Lung (tissue), 11 donors: ENCODE measurements at regions not wholly inside any gene's neighbourhood (a gene's known extent, or its start where the extent isn't known, plus 50 kb on each side); places are given as distances from the start of the nearest gene placed in this dataset.

ENCODE experiments used
- ATAC-seq: fragments of 200-7000 bp; cut with Tn5 transposase; one replicate; pipeline ENCODE4 v1.9.1; 2020; ENCODE audit warnings: moderate number of reproducible peaks; ENCODE audit not compliant: insufficient read depth, low FRiP score
- DNase-seq, 3 donors: peaks; one replicate each; pipeline ENCODE4 v3.0.0-alpha.2; 2013 to 2017
- H3K27ac ChIP-seq, 2 donors: one replicate each; pipeline ENCODE4 v1.5.1; 2013; ENCODE audit warnings: mild to moderate bottlenecking in 2 of 2, moderate library complexity in 2 of 2, control low read depth in 1 of 2, inconsistent platforms in 1 of 2, low read depth in 1 of 2, low read length in 1 of 2
- H3K27me3 ChIP-seq, 3 donors: one replicate each; pipeline ENCODE4 v1.5.1; 2013; ENCODE audit warnings: low read length in 2 of 3; ENCODE audit not compliant: control insufficient read depth in 3 of 3, insufficient read depth in 3 of 3
- H3K36me3 ChIP-seq, 4 donors: one replicate each; pipeline ENCODE4 v1.5.1; 2013; ENCODE audit warnings: low read length in 4 of 4, mild to moderate bottlenecking in 1 of 4, moderate library complexity in 1 of 4; ENCODE audit not compliant: control insufficient read depth in 4 of 4, insufficient read depth in 4 of 4
- H3K4me1 ChIP-seq, 5 donors: one replicate each; pipeline ENCODE4 v1.5.1; 2013; ENCODE audit warnings: low read length in 5 of 5, mild to moderate bottlenecking in 2 of 5, moderate library complexity in 1 of 5; ENCODE audit not compliant: control insufficient read depth in 5 of 5, insufficient read depth in 5 of 5
- H3K4me3 ChIP-seq: one replicate; pipeline ENCODE4 v1.5.1; 2013; ENCODE audit warnings: mild to moderate bottlenecking, control low read depth, moderate library complexity
- H3K9ac ChIP-seq, 2 donors: one replicate each; pipeline ENCODE4 v1.5.1; 2013; ENCODE audit warnings: low read length in 2 of 2, control low read depth in 1 of 2; ENCODE audit not compliant: insufficient read depth in 1 of 2
- H3K9me3 ChIP-seq, 4 donors: one replicate each; pipeline ENCODE4 v1.5.1; 2013; ENCODE audit warnings: low read length in 3 of 4, mild to moderate bottlenecking in 1 of 4, moderate library complexity in 1 of 4; ENCODE audit not compliant: control insufficient read depth in 4 of 4, insufficient read depth in 3 of 4
- CTCF ChIP-seq: IDR thresholded peaks from 2 replicates; pipeline ENCODE4 v1.5.1; 2012; ENCODE audit warnings: mild to moderate bottlenecking; ENCODE audit errors: control extremely low read depth, extremely low read depth
- WGBS, 2 donors: extraction: QIAGEN DNeasy Blood & Tissue Kit; methylation state at CpG; one replicate each; pipeline ENCODE4 v1.1.7; 2013; 5-methylcytosine and 5-hydroxymethylcytosine counted together
- donor health status: control.
- donor health status: control.
- donor health status: Bipolar disorder and iron deficiency.
- donor health status: healthy.
- donor health status: DM: yes; HTN: yes; CAD: no.

GRCh38 chr2:195590861-195591205 is 66.2 kb upstream of the SLC39A10 start:
- no peak overlapping the region for H3K9ac ChIP-seq
- TF ChIP-seq CTCF: no peak
- H3K4me1 ChIP-seq: peaks cover 0 to 4% (median 0%) of the 10 kb centered on the region in 5 donors
- no peak overlapping the region for H3K27ac ChIP-seq
- no peak overlapping the region for H3K4me3 ChIP-seq
- no peaks in the 10 kb centered on the region for H3K36me3 ChIP-seq
- ATAC-seq: no peak
- no peaks in the 10 kb centered on the region for H3K9me3 ChIP-seq
- no peak for DNase-seq
- H3K27me3 ChIP-seq: no peaks in the 10 kb centered on the region
- WGBS, 2 donors: 40 to 45% methylated on average over 1 of the region's 1 CpG

- no peak for DNase-seq
- no peaks in the 10 kb centered on the region for H3K9me3 ChIP-seq
- TF ChIP-seq CTCF: no peak
- H3K4me1 ChIP-seq: peaks cover 0 to 4% (median 0%) of the 10 kb centered on the region in 5 donors
- ATAC-seq: no peak
- no peak overlapping the region for H3K9ac ChIP-seq
- 93 to 100% methylated on average over 1 of the region's 1 CpG for WGBS, 2 donors
- H3K36me3 ChIP-seq: no peaks in the 10 kb centered on the region
- H3K4me3 ChIP-seq: no peak overlapping the region
- no peaks in the 10 kb centered on the region for H3K27me3 ChIP-seq
- peak overlapping the region in 1 of 2 donors; percentile 33 for H3K27ac ChIP-seq
These were observed 66.7 kb upstream of the SLC39A10 start for GRCh38 chr2:195590199-195590860.

- DNase-seq (no peak), ATAC-seq (no peak)
- no peak for TF ChIP-seq CTCF
- no peaks in the 10 kb centered on the region for H3K4me1 ChIP-seq
- no peak overlapping the region for H3K27ac ChIP-seq
- no peaks in the 10 kb centered on the region for H3K36me3 ChIP-seq
- H3K9ac ChIP-seq: no peak overlapping the region
- 77 to 86% methylated on average over 5 of the region's 5 CpGs for WGBS, 2 donors
- no peaks in the 10 kb centered on the region for H3K27me3 ChIP-seq
- no peak overlapping the region for H3K4me3 ChIP-seq
- H3K9me3 ChIP-seq: no peaks in the 10 kb centered on the region
These were observed 69.1 kb upstream of the SLC39A10 start for GRCh38 chr2:195587966-195588365.
